Ishikawa (cell line): ENCODE measurements at regions not wholly inside any gene's neighbourhood (a gene's known extent, or its start where the extent isn't known, plus 50 kb on each side); places are given as distances from the start of the nearest gene placed in this dataset.

ENCODE experiments used
- EP300 ChIP-seq: IDR thresholded peaks from 2 replicates; pipeline ENCODE4 v1.6.1; 2012; ENCODE audit warnings: borderline replicate concordance
- RAD21 ChIP-seq: IDR thresholded peaks from 2 replicates; pipeline ENCODE4 v1.6.1; 2012; ENCODE audit warnings: low read depth
- TF ChIP-seq, protein P1 (sequence below): IDR thresholded peaks from 2 replicates; pipeline ENCODE4 v1.6.1; 2012
- TF ChIP-seq, protein P2 (sequence below): IDR thresholded peaks from 2 replicates; pipeline ENCODE4 v1.6.1; 2012

DNA sequence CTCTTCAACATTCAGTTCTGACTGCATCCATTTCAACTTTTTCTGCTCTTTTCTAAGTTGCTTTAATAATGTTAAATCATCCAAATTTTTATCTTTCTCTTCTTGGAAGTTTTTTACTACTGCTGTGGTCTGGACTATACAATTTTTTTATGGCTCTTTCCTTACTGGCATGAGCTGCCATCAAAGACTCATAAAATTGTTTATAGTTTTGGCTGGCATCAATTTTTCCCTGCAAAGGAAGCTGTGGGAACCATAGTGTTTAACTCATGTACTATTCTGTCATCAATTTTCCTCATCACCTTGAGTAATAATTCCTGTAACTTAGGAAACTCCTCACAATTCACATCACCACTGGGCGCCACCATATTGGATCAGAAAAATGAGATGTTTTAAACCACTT, 77.6 kb upstream of the A1CF start:
- TF ChIP-seq EP300 (no peak), RAD21 (no peak)
- TF ChIP-seq, protein P1, sequence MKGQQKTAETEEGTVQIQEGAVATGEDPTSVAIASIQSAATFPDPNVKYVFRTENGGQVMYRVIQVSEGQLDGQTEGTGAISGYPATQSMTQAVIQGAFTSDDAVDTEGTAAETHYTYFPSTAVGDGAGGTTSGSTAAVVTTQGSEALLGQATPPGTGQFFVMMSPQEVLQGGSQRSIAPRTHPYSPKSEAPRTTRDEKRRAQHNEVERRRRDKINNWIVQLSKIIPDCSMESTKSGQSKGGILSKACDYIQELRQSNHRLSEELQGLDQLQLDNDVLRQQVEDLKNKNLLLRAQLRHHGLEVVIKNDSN: no peak
- TF ChIP-seq, protein P2, sequence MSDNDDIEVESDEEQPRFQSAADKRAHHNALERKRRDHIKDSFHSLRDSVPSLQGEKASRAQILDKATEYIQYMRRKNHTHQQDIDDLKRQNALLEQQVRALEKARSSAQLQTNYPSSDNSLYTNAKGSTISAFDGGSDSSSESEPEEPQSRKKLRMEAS: no peak
